Kidney glomerular epithelial cell (primary cell): ENCODE measurements at regions not wholly inside any gene's neighbourhood (a gene's known extent, or its start where the extent isn't known, plus 50 kb on each side); places are given as distances from the start of the nearest gene placed in this dataset.
"Not testable (repeated sequence)": the region's sequence is repeated elsewhere in the genome, so short reads cannot be mapped to it uniquely, and the experiment has no call there.

ENCODE experiments used
- DNase-seq: peaks from one replicate; lab custom pipeline; 2025; lab: John Stamatoyannopoulos, UW

GRCh38 chr13:68806125-68806524 is 1301.5 kb upstream of the ATXN8OS start:
- no peak for DNase-seq

DNA sequence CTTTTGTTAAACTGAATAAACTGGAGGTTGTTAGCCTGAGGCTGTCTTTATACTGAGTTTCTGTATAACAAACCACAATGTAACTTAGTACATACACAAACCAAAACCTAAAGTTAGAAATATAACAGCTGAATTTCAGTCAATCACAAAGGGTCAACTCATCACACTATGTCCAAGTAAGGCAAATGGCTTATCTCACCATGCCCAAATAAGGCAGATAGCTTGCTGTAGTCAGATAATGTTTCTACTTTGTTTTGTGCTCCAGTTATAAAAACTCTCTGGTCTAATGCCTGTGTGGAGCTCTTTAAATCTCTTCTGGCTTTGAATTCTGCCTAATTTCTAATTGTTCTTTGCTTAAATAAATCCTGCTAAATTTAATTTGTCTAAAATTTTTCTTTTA is 1323.4 kb upstream of the ATXN8OS start:
- DNase-seq: no peak

GRCh38 chr13:68759617-68760016 is 1348.0 kb upstream of the ATXN8OS start:
- DNase-seq: no peak

DNA sequence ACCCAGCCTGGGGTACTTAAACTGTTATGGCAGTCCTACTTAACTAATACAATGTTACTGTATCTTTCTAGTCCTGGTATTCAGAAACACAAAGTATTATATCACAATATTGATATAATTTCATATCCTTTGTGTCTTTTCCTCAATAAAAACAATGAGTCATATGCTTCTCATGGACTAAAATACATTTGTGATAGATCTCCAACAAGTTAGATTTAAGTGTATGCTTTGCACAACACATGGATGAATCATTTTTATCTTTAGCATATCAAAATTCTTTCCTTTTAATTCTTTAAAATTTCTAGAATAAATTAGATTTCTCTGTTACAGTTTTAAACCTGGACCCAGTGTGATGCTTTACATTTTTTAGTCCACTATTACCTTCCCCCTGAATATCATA is 1357.8 kb upstream of the ATXN8OS start:
- DNase-seq: no peak

DNA sequence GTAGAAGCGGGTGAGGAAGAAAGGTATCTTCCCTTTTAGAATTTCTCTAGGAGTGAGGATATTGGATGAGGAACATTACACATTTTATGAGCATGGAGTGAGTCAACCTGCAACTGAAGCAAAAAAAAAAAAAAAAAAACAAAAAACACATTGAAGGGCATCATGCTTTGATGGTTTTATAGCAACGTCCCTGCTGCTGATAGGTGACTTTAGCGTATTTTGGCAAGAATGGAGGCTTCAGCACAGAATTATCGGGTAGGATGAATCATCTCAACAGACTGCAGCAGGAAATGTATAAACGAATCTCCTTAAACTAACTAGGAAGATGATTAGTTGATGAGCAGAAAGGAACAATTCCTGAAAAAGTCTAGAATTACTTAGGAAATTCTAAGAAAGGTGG is 1359.6 kb upstream of the ATXN8OS start:
- DNase-seq: peak; percentile 38

DNA sequence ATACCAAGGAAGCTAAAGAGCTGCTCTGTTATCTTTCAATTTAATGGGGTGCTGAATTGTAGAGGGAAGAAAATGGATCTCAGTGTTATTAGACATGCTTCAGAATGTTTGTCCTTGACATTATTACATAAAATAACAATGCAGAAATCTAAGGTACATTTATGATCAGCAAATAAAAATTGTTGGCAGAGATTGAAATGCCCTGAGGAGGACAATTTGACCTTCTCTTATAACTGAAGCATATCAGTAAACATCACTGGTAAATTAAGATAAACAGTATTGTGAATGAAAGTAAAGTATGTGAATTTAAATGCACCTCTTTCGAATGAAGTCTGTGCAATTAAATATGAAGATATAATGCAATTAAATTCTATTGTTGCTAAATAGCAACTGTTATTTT is 1362.1 kb upstream of the ATXN8OS start:
- DNase-seq: no peak

- no peak for DNase-seq
Observed at GRCh38 chr13:68736961-68737360, 1370.7 kb upstream of the ATXN8OS start.

DNA sequence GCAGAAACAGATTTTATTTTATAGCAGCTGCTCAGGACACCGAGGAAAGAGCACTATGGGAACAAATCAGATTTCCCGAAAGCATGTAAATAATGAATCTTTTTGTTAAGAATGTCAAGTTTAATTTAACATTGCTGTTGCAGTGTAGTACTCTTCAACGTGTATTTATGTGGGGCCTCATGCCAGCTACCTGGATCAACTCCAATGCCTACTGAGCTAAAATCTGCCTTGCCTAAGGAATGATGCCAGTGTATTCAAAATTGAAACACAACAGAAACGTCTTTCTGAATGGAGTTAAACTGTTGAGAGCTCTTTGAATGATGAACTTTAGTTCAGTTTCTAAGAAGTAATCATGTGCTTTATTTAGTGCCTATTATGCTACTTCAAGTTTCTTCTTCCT is 1379.8 kb upstream of the ATXN8OS start:
- DNase-seq: no peak

DNA sequence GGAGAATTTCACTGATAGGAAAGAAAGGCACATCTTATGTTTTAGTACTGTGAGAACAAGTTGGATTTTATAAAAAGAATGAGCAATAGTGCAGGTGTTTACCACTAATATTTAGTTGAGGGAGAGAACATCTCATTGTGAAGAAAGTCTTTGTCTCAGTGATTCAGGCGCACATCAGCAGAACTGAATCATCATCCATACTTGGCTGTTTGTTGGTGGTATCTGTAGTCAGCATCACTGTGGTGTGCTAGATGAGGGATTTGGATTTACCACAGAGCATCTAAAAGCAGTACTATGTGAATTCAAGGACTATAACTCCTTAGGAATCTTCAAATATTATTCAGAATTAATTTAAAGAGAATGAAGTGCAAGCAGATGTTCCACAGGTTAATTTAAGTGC is 1380.5 kb upstream of the ATXN8OS start:
- DNase-seq: no peak

- DNase-seq: no peak
Observed at GRCh38 chr13:68719815-68720214, 1387.8 kb upstream of the ATXN8OS start.

DNA sequence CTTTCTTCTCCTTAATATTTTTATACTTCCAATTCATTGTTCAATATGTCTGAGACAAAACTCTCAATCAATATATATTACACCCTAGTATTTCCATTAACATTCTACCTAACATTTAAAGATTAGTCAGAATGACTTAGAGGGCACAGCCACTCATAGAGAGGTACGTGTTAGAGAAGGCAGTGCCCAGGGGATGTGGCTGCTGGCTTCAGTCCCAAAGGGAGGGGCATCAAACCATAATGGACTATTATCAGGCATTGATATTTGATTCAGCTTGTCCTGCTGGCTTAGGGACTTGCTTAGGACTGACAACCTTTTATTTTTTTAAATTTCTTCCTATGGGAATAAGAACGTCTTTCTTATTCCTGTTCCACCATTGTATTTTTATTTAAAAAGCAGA is 1392.0 kb upstream of the ATXN8OS start:
- DNase-seq: no peak

DNA sequence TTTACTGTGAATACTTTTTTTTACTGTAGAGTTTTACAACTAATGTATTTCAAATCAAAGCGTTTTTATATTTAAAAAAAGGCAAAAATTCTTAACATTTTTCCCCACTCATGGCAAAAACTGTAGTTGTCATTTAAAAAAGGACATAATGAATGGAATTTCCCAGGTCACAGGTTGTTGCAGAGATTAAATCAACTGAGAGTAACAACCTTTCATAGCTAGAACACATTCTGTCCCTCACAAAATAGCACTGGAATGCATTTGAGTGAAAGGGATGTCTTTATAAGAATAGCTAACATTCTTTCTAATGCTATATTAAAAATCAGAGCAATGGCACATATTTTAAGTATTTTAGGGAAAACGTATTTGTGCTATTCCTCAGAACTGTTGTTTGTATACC is 1393.3 kb upstream of the ATXN8OS start:
- DNase-seq: no peak

- no peak for DNase-seq
Observed at GRCh38 chr13:68713394-68713793, 1394.2 kb upstream of the ATXN8OS start.

DNA sequence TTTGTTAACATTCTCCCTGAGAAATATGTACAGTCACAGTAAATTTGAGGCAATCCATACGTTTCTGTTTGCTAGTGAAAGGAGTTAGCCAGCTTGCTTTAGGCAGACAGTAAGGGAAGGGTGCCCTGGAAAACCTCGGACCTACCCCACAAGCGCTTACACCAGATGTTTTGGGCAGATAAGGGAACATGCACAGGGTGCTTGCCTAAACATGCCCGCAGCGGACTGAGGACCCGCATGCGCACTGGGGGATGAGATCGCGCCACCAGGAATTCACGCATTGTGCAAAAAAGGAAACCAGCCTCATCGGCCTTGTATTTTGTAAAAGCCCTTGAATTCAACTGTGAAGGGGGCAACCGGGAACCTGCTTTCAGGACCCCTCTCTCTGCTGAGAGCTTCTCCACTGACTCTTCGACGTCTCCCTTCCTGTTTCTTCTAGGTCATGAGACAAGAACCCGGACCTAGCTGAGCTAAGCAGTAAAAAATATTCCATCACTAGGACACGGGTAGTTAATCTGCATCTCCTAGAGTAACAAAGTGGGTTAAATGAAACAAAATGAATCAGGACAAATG is 1399.2 kb upstream of the ATXN8OS start:
- no peak for DNase-seq

GRCh38 chr13:68706044-68706443 is 1401.6 kb upstream of the ATXN8OS start:
- DNase-seq: not testable (repeated sequence)

DNA sequence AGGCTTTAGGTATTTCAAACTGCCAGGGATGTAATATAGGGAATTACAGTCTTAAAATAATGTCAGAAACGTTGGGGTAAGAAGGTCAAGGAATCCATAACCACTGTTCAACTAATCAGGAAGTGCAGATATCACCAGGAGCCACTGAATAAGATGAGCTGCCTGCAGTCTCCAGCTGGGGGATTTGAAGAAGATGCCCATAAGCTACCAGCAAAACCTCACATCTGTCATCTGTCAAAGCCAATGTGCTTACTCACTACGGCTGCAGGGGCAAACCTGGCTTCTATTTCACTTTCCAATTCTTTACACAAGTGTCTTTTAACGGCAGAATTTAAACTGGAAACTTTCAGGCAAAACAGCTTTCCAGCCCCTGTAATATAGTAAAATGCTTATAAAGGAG is 1410.1 kb upstream of the ATXN8OS start:
- no peak for DNase-seq

- DNase-seq: no peak
Observed at GRCh38 chr13:68696907-68697306, 1410.7 kb upstream of the ATXN8OS start.

DNA sequence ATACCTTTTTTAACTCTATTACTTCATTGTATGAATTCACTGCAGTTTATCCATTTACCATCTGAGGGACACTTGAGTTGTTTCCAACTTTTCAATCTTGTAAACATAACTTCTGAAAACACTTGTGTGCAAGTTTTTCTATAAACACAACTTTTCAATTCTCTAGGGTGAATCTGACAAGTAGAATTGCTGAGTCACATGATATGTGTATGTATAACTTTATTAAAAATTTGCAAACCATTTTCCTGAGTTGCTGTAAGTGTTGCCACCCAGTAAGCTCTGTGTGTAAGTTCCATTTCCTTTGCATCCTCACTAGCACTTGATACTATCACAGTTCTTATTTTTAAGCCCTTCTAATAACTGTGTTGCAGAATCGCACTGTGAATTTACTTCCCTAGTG is 1415.6 kb upstream of the ATXN8OS start:
- DNase-seq: no peak

GRCh38 chr13:68690567-68690966 is 1417.1 kb upstream of the ATXN8OS start:
- no peak for DNase-seq

GRCh38 chr13:68676513-68677115 is 1431.0 kb upstream of the ATXN8OS start:
- DNase-seq: no peak

DNA sequence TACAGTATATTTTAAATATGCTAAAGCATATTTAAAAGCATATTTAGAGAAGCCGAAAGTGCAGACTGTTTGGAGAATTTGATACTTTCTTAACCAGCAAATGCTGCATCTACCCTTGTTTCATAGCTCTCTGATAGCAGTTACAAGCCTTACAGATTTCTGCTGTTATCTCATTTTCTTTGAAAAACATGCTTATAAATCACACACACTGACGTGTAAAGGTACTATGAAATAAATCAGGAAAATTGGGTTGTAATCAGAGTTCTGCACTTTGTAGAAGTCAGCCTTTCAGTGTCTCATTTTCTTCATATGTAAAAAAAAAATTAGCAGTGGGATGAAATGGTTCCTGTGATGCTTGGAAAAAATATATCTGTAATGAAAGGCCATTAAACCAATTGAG is 1432.4 kb upstream of the ATXN8OS start:
- no peak for DNase-seq

- DNase-seq: no peak
Observed at GRCh38 chr13:68667863-68668262, 1437.7 kb upstream of the PCDH9 start.

DNA sequence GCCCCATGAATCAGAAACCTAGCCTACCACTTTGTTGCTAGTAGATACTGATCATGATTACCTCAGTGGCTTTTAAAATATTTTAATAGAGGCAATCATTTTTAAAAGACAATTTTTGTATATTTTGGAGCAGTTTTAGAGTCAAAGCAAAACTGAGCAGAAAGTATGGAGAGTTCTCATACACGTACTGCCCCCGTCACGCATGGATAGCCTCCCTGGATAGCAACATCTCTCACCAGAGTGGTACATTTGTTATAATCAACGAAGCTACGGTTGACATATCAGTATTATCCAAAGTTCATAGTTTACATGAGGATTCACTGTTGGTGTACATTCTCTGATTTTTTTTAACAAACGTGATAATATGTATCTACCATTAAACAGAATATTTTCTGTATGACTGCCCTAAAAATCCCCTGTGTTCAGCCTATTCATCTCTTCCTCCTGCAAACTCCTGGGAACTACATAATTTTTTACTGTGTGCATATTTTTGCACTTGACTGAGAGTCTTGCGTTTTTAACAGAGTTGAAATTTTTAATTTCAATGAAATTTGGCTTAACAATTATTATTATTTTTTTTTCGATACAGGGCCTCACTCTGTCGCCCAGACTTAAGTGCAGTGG is 1436.8 kb upstream of the PCDH9 start:
- no peak for DNase-seq

DNA sequence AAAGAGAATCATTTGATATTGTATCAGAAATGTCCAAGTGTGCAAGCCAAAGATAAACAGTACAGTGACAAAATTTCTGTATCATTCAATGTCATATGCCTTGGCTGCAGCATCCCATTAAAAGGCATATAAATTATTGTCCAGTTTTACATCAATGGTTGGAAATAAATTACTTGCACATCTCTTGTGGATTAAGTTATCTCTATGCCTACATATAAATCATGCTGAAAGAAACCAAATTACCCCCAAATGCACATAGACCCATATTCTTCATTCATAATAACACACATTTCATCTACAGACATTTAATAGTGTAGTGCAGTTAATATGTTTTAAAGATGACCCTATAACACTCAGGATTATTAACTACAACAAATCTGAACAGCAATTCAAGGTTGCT is 1415.7 kb upstream of the PCDH9 start:
- no peak for DNase-seq
